IMR-90 (cell line): ENCODE measurements at regions not wholly inside any gene's neighbourhood (a gene's known extent, or its start where the extent isn't known, plus 50 kb on each side); places are given as distances from the start of the nearest gene placed in this dataset.

ENCODE experiments used
- ATAC-seq: fragments of 200-7000 bp; cut with Tn5 transposase; 2 replicates; pipeline ENCODE4 v1.9.1; 2020; ENCODE audit warnings: low read depth, mild to moderate bottlenecking, moderate library complexity
- BruUV-seq: library from RNA; stranded (reverse); fragments of 400-500 nt; replicated peaks from 2 replicates; lab custom pipeline; 2021; lab: Mats Ljungman, UMichigan
- CTCF ChIA-PET: fragments of 300-600 bp; formaldehyde crosslinking; extraction: SDS; loops from one replicate; lab custom pipeline; 2021; ENCODE audit warnings: antibody characterized with exemption; lab: Yijun Ruan, JAX
- POLR2A ChIA-PET: fragments of 300-600 bp; sonication (Branson Sonifier 250); formaldehyde crosslinking; loops from one replicate; lab custom pipeline; 2022; ENCODE audit warnings: antibody characterized with exemption; ENCODE audit not compliant: unreplicated experiment; lab: Charles Lee
- DNase-seq: peaks from one replicate; pipeline ENCODE4 v3.0.0; 2013
- H2AFZ ChIP-seq: replicated peaks from 2 replicates; pipeline ENCODE3; 2013; ENCODE audit warnings: low read length, mild to moderate bottlenecking; ENCODE audit not compliant: poor library complexity
- H2AK5ac ChIP-seq: 2 replicates; pipeline ENCODE4 v1.6.1; 2013; ENCODE audit warnings: low read depth, low read length, inconsistent platforms
- H2AK9ac ChIP-seq: replicated peaks from 2 replicates; pipeline ENCODE3; 2013; ENCODE audit warnings: mild to moderate bottlenecking, low read depth, low read length, moderate library complexity; ENCODE audit not compliant: poor library complexity
- H2BK120ac ChIP-seq: 2 replicates; pipeline ENCODE4 v1.6.1; 2013; ENCODE audit warnings: low read depth, low read length, inconsistent platforms
- H2BK15ac ChIP-seq: 3 replicates; pipeline ENCODE4 v1.6.1; 2013; ENCODE audit warnings: low read depth, low read length, inconsistent platforms
- H2BK20ac ChIP-seq: 2 replicates; pipeline ENCODE4 v1.6.1; 2013; ENCODE audit warnings: low read depth, mild to moderate bottlenecking, inconsistent platforms, low read length, moderate library complexity
- H2BK5ac ChIP-seq: 2 replicates; pipeline ENCODE4 v1.6.1; 2013; ENCODE audit warnings: mild to moderate bottlenecking, low read depth, low read length, inconsistent platforms; ENCODE audit not compliant: poor library complexity, severe bottlenecking
- H3K14ac ChIP-seq: replicated peaks from 2 replicates; pipeline ENCODE4 v1.6.1; 2013; ENCODE audit warnings: low read depth, low read length, inconsistent platforms
- H3K18ac ChIP-seq: 2 replicates; pipeline ENCODE4 v1.6.1; 2013; ENCODE audit warnings: low read depth, low read length, control low read depth
- H3K23ac ChIP-seq: 2 replicates; pipeline ENCODE4 v1.6.1; 2013; ENCODE audit warnings: low read depth, low read length, inconsistent platforms
- H3K27ac ChIP-seq: 2 replicates; pipeline ENCODE4 v1.5.1; 2013; ENCODE audit warnings: mild to moderate bottlenecking, control low read depth, low read length; ENCODE audit not compliant: insufficient read depth
- H3K27me3 ChIP-seq: 2 replicates; pipeline ENCODE4 v1.6.1; 2013; ENCODE audit warnings: low read length; ENCODE audit not compliant: control insufficient read depth, insufficient read depth
- H3K36me3 ChIP-seq: 2 replicates; pipeline ENCODE4 v1.6.1; 2013; ENCODE audit warnings: low read length, mixed read lengths; ENCODE audit not compliant: control insufficient read depth, insufficient read depth
- H3K4ac ChIP-seq: 2 replicates; pipeline ENCODE4 v1.6.1; 2013; ENCODE audit warnings: low read depth, low read length, inconsistent platforms
- H3K4me1 ChIP-seq: 2 replicates; pipeline ENCODE4 v1.6.1; 2013; ENCODE audit warnings: low read length, mixed read lengths; ENCODE audit not compliant: control insufficient read depth, insufficient read depth
- H3K4me2 ChIP-seq: 2 replicates; pipeline ENCODE4 v1.6.1; 2013; ENCODE audit warnings: low read depth, mild to moderate bottlenecking, control low read depth, low read length, moderate library complexity
- H3K4me3 ChIP-seq: 2 replicates; pipeline ENCODE4 v1.5.1; 2013; ENCODE audit warnings: low read depth, mild to moderate bottlenecking, control low read depth, low read length, moderate library complexity; ENCODE audit not compliant: insufficient read depth
- H3K56ac ChIP-seq: 2 replicates; pipeline ENCODE4 v1.6.1; 2013; ENCODE audit warnings: low read length, inconsistent platforms; ENCODE audit not compliant: insufficient read depth; ENCODE audit errors: extremely low read depth
- H3K79me1 ChIP-seq, 2 experiments: 2 replicates each; pipeline ENCODE4 v1.6.1; 2013; ENCODE audit warnings: low read length in 2 of 2, inconsistent platforms in 1 of 2, low read depth in 1 of 2
- H3K9ac ChIP-seq: 2 replicates; pipeline ENCODE4 v1.6.1; 2013; ENCODE audit warnings: low read depth, low read length, control low read depth
- H3K9me1 ChIP-seq: 2 replicates; pipeline ENCODE4 v1.6.1; 2013; ENCODE audit warnings: low read length, inconsistent platforms; ENCODE audit not compliant: insufficient read depth
- H3K9me3 ChIP-seq: 2 replicates; pipeline ENCODE4 v1.6.1; 2013; ENCODE audit warnings: low read length; ENCODE audit not compliant: control insufficient read depth, insufficient read depth
- H4K20me1 ChIP-seq: 2 replicates; pipeline ENCODE4 v1.6.1; 2013; ENCODE audit warnings: low read length, inconsistent platforms; ENCODE audit not compliant: insufficient read depth
- H4K5ac ChIP-seq: 2 replicates; pipeline ENCODE4 v1.6.1; 2013; ENCODE audit warnings: mild to moderate bottlenecking, low read depth, low read length, control low read depth
- H4K8ac ChIP-seq, 2 experiments: 2 replicates each; pipeline ENCODE4 v1.6.1; 2013; ENCODE audit warnings: low read depth in 2 of 2, low read length in 2 of 2, control low read depth in 1 of 2, inconsistent platforms in 1 of 2
- H4K91ac ChIP-seq: 2 replicates; pipeline ENCODE4 v1.6.1; 2013; ENCODE audit warnings: low read depth, low read length, inconsistent platforms; ENCODE audit not compliant: insufficient read depth
- BHLHE40 ChIP-seq: fragments of 150-350 bp; IDR thresholded peaks from 2 replicates; pipeline ENCODE4 v1.6.1; 2016; ENCODE audit warnings: mild to moderate bottlenecking, low read depth, low read length
- CEBPB ChIP-seq: IDR thresholded peaks from 2 replicates; pipeline ENCODE4 v1.6.1; 2012; ENCODE audit warnings: low read depth, low read length, improper control_type of control experiment
- CHD1 ChIP-seq: IDR thresholded peaks from 2 replicates; pipeline ENCODE4 v1.6.1; 2012; ENCODE audit warnings: low read depth, low read length, improper control_type of control experiment
- FOS ChIP-seq: fragments of 150-350 bp; IDR thresholded peaks from 2 replicates; pipeline ENCODE4 v1.6.1; 2016; ENCODE audit warnings: low read depth, low read length
- MAFK ChIP-seq: IDR thresholded peaks from 2 replicates; pipeline ENCODE4 v1.6.1; 2012; ENCODE audit warnings: low read depth, low read length, improper control_type of control experiment
- MAZ ChIP-seq: IDR thresholded peaks from 2 replicates; pipeline ENCODE4 v1.6.1; 2012; ENCODE audit warnings: low read depth, mild to moderate bottlenecking, low read length, improper control_type of control experiment, moderate library complexity, borderline replicate concordance
- NFE2L2 ChIP-seq: fragments of 150-350 bp; IDR thresholded peaks from 2 replicates; pipeline ENCODE4 v1.6.1; 2016; ENCODE audit warnings: low read depth, mild to moderate bottlenecking, low read length
- POLR2A ChIP-seq: IDR thresholded peaks from 2 replicates; pipeline ENCODE4 v1.6.1; 2012; ENCODE audit warnings: mild to moderate bottlenecking, low read depth, low read length
- RCOR1 ChIP-seq: IDR thresholded peaks from 2 replicates; pipeline ENCODE4 v1.6.1; 2012; ENCODE audit warnings: mild to moderate bottlenecking, low read length, improper control_type of control experiment; ENCODE audit not compliant: insufficient replicate concordance
- SMC3 ChIP-seq: fragments of 150-350 bp; IDR thresholded peaks from 2 replicates; pipeline ENCODE4 v1.6.1; 2016; ENCODE audit warnings: low read depth, mild to moderate bottlenecking, antibody characterized with exemption, low read length, moderate library complexity
- USF2 ChIP-seq: fragments of 150-350 bp; IDR thresholded peaks from 2 replicates; pipeline ENCODE4 v1.6.1; 2017; ENCODE audit warnings: mild to moderate bottlenecking, antibody characterized with exemption, low read length, low read depth
- dilution Hi-C: fragments of 300-500 bp; cut with HindIII; formaldehyde crosslinking; loops from one replicate; pipeline ENCODE4 v1.14.3; 2018; ENCODE audit warnings: low sequenced_read_pairs; ENCODE audit not compliant: unreplicated experiment
- in situ Hi-C: fragments of 300-500 bp; cut with MboI; formaldehyde crosslinking; loops from 3 replicates; pipeline ENCODE4 v1.14.3; 2019; ENCODE audit warnings: low sequenced_read_pairs, inconsistent platforms, mixed read lengths
- intact Hi-C: fragments of 100-400 bp; cut with micrococcal nuclease; formaldehyde crosslinking; loops from 2 replicates; pipeline ENCODE4 v1.10.0; 2022
- TF ChIP-seq, protein P1 (sequence below): fragments of 150-350 bp; IDR thresholded peaks from 2 replicates; pipeline ENCODE4 v1.6.1; 2016; ENCODE audit warnings: low read depth, mild to moderate bottlenecking, low read length, moderate library complexity, borderline replicate concordance

GRCh38 chr13:67856955-67857354, 626.8 kb upstream of the PCDH9 start:
- no peak overlapping the region for H2BK20ac ChIP-seq
- ATAC-seq (no peak), DNase-seq (no peak)
- no peak overlapping the region for H3K14ac ChIP-seq
- H2AFZ ChIP-seq = no peak overlapping the region
- in situ Hi-C loops = no loop called here
- H3K18ac ChIP-seq = no peak overlapping the region
- H3K27ac ChIP-seq = no peak overlapping the region
- no peak overlapping the region for H3K9ac ChIP-seq
- H4K91ac ChIP-seq = no peak overlapping the region
- no peaks in the 10 kb centered on the region for H3K9me1 ChIP-seq
- no peaks in the 10 kb centered on the region for H3K27me3 ChIP-seq
- no peaks in the 10 kb centered on the region for H3K79me1 ChIP-seq
- no peak overlapping the region for H3K23ac ChIP-seq
- no peak overlapping the region for H3K4me2 ChIP-seq
- no peak overlapping the region for H2BK120ac ChIP-seq
- H4K5ac ChIP-seq = no peak overlapping the region
- BruUV-seq = no TSS peak
- no peak overlapping the region for H3K4ac ChIP-seq
- H3K56ac ChIP-seq = no peak overlapping the region
- H4K20me1 ChIP-seq = no peaks in the 10 kb centered on the region
- H3K4me3 ChIP-seq = no peak overlapping the region
- no peak overlapping the region for H2BK15ac ChIP-seq
- no peak overlapping the region for H2AK9ac ChIP-seq
- dilution Hi-C loops = no loop called here
- H2BK5ac ChIP-seq = no peak overlapping the region
- intact Hi-C loops = no loop called here
- ChIA-PET POLR2A (no interaction called here), CTCF (no interaction called here)
- no peaks in the 10 kb centered on the region for H3K4me1 ChIP-seq
- no peaks in the 10 kb centered on the region for H3K36me3 ChIP-seq
- peaks cover 6% of the 10 kb centered on the region; the same call in 1 of the 2 replicates for H3K9me3 ChIP-seq
- TF ChIP-seq BHLHE40 = no peak
- TF ChIP-seq, protein P1, sequence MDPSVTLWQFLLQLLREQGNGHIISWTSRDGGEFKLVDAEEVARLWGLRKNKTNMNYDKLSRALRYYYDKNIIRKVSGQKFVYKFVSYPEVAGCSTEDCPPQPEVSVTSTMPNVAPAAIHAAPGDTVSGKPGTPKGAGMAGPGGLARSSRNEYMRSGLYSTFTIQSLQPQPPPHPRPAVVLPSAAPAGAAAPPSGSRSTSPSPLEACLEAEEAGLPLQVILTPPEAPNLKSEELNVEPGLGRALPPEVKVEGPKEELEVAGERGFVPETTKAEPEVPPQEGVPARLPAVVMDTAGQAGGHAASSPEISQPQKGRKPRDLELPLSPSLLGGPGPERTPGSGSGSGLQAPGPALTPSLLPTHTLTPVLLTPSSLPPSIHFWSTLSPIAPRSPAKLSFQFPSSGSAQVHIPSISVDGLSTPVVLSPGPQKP = no peak
- TF ChIP-seq USF2 = no peak
- TF ChIP-seq MAFK = no peak
- TF ChIP-seq NFE2L2 = no peak
- TF ChIP-seq POLR2A = no peak
- TF ChIP-seq RCOR1 = no peak
- no peak for TF ChIP-seq CHD1
- no peak for TF ChIP-seq MAZ
- TF ChIP-seq CEBPB = no peak
- no peak for TF ChIP-seq FOS
- TF ChIP-seq SMC3 = no peak
- H2AK5ac ChIP-seq = no peak overlapping the region
- no peak overlapping the region for H4K8ac ChIP-seq
